ENCODE measurements at regions not wholly inside any gene's neighbourhood (a gene's known extent, or its start where the extent isn't known, plus 50 kb on each side); places are given as distances from the start of the nearest gene placed in this dataset.
"Not testable (repeated sequence)": the region's sequence is repeated elsewhere in the genome, so short reads cannot be mapped to it uniquely, and the experiment has no call there.

DNA sequence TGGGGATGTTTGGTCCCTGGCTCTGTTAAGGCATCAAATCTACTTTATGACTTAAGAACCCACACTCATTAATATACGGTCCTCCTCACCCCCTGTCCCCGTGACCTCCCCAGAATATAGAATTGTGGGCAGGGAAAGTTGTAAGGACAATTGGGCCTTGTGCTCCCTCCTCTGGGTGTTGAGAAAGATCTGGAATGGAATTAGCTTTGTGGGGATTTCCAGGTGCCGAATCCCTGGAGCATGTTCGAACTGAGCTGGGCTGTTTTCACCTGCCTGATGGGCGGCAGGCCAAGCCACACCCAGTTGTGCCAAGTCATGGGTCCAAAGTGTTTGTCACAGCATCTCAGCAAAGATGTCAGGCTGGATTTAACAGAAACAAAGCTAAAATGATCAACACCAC lies 349.3 kb upstream of the KLF3 start:
- DNase-seq = no peak

DNA sequence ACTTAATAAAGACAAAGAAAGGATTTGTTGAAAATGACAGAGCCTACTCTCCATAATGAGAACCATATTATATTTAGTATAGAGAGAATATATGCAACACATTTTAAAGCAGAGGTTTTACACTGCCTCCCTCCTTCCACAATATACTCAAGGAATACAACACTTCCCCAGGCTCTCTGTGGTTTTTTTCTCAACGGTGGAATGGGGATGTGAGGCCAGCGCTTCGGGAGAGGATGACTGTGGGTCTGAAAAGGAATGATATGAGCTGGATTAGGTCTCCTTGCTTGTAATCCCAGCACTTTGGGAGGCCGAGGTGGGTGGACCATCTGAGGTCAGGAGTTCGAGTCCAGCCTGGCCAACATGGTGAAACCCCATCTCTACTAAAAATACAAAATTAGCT lies 348.7 kb upstream of the KLF3 start:
- DNase-seq = no peak

DNA sequence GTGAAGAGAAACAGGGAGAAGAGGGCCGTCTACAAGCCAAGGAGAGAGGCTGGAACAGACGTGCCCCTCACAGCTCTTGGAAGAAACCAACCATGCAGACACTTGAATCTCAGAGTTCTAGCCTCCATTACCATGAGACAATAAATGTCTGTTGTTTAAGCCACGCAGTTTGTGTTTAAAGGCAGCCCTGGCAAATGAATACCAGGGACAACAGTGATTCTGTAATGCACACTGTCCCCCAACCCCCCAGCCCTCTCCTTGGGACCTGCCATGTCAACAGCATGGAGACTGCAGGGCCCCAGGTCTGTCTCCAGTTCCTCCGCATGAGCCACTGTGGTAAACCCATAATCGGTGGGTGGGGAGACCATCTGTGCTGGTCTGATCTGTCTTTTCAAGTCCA lies 348.0 kb upstream of the KLF3 start:
- no peak for DNase-seq

DNA sequence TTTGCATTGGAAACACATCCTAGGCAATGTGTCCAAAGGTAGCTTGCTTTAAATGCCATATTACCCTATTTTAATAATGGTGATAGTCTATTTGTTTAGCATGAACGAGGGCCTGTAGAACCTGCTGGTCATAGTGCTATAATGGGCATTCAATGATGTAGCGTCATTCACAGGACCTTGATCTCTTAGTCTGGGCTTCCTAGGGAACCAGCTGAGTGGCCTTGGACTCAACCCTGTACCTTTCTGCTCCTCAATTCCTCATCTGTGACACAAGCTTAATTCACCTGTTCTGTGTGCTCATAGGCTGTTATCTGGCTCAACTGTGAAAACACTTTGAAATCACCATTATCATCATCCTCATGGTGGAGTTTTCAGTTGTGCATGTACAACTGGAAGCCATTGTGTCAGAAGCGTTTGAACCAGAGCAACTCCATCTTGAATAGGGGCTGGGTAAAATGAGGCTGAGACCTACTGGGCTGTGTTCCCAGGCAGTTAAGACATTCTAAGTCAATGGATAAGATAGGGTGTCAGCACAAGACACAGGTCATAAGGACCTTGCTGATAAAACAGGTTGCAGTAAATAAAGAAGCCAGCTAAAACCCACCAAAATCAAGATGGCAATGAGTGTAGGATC lies 346.8 kb upstream of the KLF3 start:
- no peak for DNase-seq

DNA sequence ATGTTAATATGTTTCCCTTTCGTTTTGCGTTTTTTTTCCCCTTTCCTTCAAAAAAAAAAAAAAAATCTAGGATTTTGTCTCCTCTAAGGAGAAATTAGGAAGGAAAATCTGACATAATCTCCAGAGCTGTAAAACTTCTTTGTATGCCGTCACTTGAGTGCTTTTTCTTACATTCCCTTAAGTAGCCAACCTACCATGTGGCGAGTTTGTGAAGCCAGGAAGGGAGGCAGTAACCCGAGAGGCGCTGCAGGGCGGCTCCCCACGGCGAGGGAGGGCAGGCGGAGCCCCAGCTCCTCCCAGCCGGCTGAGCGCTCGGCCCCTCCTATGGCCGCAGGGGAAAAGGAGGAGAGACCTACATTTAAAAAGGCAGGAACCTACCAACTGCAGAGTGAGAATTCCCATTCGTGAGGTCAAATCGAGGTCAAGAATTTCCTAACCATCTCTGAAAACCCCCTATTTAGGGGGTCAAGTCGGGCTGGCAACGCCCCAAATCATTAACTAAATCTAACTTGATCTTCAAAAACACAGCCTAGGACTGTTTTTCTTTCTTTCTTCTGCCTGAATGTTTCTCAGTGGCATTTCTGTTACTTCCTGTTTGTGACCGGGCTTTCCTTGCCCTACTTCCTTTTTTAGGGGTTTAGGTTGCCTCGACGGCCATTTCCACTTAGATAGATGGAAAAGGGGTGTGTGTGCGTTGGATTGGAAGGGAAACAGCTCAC lies 345.1 kb upstream of the KLF3 start:
- DNase-seq = peak; percentile 75

DNA sequence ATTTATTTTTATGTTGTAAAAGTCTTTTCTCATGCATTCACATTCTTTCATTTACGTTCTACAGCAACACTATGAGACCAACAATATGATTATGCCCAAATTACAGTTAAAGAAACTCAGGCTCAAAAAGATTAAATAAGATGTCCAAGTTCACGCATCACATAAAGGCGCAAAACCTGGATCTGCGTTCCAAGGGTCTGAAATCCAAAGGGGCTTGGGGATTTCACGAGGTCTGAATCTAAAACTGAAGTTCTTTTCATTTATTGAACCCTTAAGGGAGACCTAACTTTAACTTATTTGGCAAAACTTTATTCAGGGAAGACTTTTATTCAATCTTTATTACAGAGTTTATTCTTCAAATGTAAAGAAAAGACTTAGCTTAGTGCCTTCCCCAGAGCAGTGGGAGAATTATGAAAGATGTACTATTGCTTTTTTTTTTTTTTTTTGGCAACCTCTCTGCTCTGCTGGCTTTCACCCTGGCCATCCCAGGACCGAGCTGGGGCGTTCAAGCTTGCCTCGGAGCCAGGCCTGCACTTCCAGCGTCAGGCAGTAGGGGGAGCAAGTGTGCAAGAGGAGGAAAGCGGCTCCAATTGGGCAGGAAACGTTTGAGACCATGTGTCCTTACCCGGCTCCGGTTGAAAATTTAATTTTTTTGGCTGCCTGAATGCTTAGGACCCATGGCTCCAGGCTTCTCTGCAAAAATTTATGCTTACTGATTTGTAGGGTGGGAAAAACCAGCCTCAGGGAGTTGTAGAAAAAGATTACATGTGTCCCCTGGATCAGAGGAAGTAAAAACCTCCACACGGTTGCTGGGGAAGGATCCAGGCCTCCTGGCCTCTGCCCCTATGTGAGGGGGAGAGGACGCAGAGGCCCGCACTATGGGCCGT lies 344.3 kb upstream of the KLF3 start:
- DNase-seq = peak; percentile 69

DNA sequence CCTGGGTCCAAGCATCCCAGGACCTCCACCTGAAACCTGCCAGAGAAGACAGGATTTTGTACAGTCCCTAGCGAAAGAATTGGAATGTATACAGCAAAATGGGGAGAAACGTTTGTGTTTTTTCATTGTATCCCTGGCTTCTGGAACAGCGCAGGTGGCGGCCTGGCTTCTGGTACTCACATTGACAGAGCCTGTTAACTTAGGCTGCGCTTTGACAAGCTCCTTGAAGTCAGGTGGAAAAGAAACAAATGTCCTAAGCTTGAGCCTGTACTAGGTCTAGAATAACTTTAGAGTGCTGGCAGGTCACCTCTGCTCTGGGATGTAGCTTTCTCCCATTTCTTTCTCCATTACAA lies 343.7 kb upstream of the KLF3 start:
- DNase-seq = no peak

DNA sequence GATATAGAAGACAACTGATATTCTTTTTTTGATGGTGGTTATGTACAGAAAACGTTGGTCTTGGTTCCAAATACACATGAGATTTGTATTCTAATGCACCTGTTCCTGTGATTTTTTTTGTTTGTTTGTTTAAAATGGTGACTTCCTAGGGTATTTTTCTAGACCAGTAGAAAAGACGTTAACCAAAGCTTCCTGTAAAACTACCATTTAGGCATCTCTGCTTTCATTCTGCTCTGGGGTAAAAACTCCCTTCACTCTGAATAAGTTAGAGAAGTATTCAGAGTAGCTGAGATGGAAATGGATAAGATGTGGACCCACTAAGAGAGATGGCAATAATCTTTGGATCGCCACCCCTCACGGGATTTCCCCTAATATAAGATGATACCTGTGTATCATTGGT lies 343.2 kb upstream of the KLF3 start:
- no peak for DNase-seq

DNA sequence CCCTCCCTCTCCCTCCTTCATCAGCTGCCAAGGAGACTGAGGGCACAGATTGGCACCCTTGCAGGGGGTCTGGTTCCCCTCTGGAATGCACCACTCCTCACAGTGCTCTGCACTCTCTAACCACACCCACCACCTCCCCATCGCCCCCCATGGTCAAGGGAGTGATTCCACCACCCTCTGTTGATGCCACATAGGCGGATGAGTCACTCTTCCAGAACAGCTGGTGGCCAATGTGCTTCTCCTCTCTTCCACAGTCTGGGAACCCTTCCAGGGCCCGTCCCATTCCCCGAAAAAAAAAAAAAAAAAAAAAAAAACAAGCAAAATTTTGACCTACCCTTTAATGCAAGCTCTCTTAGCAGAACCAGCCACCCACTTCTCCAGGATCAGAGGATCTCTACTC lies 341.3 kb upstream of the KLF3 start:
- DNase-seq = no peak

DNA sequence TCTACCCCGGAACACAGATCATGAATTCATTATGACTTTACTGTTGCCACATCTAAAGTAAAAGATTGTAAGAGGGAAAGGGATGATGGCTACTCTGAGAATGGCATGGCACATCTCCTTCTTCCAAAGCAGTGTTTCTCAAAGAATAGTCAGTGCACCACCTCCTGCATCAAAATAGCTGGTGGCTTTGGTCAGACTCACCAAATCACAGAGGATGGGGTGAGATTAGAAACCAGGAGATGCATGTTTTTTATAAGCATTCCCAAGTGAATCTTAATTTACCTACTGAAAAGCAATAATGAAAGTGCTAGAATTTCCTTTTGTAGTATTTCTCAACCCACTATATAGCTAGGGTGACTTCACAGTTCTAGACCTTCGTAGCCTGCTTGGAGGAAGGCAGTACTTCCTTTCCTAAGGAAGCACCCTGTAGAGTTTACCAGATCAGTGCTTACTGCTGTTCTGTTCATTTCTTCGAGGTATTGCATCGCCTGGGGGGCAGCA lies 340.8 kb upstream of the KLF3 start:
- DNase-seq = no peak

DNA sequence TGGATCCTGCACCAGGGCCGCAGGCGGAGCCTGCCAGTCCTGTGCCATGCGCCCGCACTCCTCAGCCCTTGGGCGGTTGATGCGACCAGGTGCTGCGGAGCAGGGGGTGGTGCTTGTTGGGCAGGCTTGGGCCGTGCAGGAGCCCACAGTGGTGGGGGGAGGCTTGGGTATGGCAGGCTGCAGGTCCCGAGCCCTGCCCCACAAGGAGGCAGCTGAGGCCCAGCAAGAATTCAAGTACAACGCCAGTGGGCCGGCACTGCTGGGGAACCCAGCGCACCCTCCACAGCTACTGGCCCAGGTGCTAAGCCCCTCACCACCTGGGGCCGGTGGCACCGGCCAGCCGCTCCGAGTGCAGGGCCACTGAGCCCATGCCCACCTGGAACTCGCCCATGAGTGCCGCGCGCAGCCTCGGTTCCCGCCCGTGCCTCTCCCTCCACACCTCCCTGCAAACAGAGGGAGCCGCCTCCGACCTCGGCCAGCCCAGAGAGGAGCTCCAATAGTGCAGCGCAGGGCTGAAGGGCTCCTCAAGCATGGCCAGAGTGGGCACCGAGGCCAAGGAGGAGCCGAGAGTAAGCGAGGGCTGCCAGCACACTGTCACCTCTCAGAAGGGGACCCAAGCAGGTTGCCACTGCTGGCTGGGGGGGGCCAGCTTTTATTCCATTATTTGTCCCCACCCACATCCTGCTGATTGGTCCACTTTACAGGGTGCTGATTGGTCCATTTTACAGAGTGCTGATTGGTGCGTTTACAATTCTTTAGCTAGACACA lies 339.0 kb upstream of the KLF3 start:
- DNase-seq = no peak

DNA sequence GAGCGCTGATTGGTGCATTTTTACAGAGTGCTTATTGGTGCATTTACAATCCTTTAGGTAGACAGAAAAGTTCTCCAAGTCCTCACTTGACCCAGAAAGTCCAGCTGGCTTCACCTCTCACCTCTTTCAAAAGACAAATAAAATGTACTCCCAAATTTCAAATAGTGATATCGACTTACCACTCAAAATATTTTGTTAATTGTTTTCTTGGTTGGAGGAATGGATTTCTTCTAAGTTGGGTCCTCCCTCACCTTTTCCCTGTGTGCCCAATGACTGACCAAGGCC lies 338.4 kb upstream of the KLF3 start:
- no peak for DNase-seq

DNA sequence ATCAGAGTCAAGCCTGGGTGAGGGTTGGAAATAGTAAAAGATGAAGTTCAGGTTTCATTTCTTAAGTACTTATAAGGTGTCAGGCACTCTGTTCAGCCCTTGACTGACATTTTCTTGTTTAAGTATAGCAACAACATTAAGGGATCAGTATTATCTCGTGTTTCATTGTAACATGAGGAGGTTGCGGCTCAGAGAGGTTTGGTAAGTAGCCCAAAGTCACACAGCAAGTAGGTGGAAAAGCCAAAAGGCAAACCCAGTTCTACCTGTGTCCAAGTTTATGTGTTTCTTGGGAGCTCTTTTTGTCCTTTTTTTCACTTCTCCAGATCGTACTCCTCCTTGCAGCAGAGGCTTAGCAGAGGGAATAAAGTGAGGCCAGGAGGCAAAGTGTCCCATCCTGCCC lies 337.5 kb upstream of the KLF3 start:
- no peak for DNase-seq

DNA sequence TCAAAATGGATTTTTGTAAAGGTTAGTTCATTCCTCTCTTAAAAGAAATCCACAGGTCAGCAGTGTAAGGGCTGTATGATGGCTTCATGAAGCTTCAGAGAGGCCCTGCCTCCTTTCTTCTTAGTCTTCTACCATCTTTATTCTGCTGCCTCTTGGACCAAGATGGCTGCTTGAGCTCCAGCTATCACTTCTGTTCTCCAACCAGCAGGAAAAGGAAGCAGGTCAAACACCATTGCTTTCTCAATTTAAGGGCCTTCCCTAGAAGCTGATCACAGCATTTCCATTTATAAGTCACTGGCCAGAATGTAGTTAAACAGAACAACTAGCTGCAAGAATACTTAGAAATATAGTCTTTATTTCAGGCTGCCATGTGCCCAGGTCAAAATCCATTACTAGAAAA lies 336.8 kb upstream of the KLF3 start:
- DNase-seq = no peak

DNA sequence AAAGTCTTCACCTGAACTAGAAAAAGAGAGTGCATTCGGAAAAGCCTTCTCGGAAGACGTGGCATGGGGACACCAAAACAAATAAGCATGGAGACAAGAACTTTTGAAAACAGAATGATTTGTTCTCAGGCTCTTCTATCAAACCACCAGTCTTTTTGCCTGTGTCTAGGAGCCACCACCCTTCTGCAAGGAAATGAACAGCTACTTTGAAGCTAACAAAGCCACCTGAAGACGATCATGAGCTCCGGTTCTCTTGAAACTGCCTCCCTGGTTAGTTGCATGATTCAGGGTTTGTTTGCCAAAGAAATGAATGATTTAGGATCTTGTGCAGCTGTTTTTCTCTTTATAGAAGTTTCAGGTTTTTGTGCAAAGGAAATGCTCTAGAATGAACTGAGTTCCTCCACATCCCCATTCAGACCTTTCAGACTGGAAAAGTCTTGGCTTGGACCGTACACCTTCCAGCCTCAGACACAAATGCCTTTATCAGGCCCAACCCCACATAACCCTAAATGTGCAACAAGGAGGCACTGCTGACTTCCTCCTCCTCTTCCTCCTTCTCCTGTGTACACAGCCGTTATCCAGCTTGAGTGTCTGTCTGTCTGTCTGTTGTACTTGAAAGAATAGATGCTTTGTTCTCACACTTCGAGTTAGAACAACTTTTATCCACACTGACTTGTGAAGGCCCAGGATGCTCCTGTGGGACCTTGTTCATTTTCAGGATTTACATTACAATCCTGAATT lies 334.8 kb upstream of the KLF3 start:
- no peak for DNase-seq

DNA sequence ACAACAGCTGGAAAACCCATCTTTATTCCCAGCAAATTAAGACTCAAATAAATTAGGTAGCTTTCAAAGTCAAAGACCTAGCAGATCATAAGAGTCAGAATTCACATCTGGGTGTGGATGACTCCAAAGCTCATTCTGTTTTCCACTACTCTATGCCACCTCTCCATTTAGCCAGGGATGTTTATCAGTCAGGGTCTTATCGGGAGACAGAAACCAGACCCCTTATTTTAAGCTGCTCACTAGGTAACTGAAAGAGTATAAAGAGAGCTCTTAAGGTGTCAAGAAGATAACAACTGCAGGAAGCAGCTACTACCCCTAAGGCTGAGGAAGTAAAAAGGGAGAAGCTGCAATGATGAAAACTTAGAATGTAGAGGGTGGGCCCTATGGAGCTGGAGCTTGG lies 333.7 kb upstream of the KLF3 start:
- DNase-seq = no peak

DNA sequence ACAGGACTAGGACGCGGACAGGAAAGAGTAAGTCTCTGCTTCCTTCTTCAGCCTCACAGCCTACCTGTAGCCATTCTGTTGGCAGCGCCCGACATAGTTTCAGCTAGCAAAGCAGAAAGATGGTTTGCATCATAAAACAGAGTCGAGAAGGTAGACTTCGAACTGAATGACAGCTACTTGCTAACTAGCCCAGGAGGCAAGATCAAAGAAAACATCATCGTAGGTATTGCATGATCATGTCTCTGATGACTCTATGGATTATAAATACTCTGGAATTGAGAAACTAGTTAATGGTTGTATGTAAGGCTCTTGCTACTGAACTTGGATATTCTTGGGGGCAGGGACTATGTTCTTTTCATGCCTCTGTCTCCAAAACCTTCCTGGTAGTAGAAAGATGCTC lies 333.1 kb upstream of the KLF3 start:
- no peak for DNase-seq

DNA sequence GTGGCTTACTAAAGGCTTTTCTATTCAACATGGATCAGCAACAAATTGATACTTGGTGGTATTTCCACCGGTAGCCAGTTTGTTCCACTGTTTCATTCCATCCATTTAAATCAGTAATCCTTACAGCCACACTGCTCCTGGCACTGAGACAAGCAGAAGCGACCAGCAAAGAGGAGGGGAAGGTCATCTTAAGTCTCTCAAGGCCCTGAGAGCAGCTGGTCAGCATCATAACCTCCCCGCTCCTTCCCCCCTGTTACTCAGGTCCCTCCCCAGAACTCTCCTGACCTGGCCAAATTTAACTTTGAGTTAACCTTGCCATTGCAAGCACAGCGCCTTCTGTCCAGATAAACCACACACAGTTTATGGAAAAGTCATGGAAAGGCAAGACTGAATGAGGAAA lies 331.3 kb upstream of the KLF3 start:
- no peak for DNase-seq

DNA sequence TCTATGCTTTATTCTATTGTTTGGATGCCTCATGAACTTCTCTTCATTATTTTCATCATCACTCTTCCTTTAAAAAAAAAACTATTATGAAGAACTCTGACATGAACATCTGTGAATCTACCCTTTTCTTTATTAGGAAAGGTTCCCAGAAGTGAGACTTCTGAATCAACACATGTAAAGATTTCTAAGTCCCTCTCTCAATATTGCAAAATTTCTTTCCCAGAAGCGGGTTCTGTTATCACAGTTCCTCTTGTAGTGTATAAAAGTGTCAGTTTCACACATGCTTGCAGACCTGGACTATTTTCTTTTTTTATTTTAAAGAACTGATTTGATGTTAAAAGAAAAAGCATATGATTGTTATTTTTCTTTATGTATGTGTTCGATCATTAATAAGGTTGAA lies 330.8 kb upstream of the KLF3 start:
- DNase-seq = no peak

DNA sequence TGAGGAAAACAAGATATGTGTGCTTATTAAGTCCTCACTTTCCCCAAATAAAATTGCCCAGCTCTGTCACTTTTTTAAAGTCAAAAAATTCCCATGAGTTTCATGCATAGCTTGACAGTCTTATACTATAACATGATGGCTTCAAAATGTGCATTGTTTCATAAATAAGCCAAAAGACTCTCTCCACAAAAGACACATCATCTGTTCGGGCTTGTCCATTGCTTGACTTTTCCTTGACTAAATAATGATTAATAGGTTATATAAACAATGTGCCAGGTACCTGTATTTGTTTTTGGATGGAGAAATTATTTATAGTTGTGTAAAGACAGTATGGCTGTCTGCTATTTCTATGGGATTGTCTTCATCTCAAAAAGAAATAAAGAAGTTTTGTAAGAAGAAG lies 329.2 kb upstream of the KLF3 start:
- DNase-seq = no peak

DNA sequence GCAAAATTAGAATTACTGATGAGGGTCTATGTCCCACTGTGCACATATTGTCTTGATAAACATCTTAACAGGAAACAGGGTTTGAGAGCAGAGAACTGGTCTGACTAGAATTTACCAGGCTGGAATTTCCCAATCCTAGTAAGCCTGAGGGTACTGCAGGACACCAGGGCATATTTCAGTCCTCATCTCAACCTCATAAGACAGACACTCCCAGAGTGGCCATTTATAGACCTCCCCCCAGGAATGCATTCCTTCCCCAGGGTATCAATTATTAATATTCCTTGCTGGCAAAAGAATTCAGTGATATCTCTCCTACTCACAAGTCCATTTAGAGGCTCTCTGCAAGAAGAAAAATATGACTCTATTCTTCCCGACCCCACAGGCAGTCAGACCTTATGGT lies 325.1 kb upstream of the KLF3 start:
- DNase-seq = not testable (repeated sequence)

DNA sequence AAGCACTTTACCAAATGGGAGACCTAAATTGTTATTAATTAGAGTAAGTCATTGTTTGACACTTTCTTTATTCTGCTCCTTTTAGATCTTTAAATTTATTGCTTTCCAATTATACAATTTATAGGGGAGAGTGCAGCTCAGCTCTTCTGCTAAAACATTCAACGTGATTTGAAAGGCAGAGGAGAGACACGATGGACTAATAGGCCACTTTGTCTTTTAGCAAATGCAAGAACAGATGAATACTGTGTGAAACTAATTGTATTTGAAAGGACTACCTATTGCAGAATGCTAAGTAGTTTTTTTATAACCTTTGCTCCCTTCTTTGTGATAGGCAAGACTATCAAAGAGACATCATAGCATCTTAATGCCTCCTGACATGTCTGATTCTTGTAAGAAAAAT lies 320.4 kb upstream of the KLF3 start:
- DNase-seq = no peak

DNA sequence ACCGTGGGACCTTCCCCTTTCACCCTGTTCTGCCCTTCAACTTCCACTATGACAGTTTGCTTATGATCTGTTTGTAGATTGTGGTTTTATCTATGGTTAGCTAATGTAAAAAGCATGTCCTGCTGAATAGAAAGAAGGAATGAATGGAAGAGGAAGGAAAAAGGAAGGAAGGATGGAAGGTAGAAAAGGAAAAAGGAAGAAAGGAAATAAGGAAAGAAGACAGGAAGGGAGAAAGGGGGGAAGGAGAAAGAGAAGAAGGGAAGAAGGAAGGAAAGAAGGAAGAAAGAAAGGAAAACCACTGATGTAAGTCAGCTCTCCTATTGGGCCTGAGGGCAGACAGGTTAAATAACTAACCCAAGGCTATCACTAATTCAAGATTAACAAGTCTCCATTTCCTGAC lies 319.1 kb upstream of the KLF3 start:
- no peak for DNase-seq

All from NCI-H1092 (cell line).